Endothelial cell of umbilical vein (primary cell): ENCODE measurements at regions not wholly inside any gene's neighbourhood (a gene's known extent, or its start where the extent isn't known, plus 50 kb on each side); places are given as distances from the start of the nearest gene placed in this dataset.

Source experiments
- BruUV-seq: library from RNA; stranded (reverse); fragments of 400-500 nt; replicated peaks from 2 replicates; lab custom pipeline; 2021; lab: Mats Ljungman, UMichigan
- CTCF ChIA-PET: fragments of 300-600, 350-600 bp; sonication (Branson Sonifier 250); formaldehyde crosslinking; loops from one replicate; lab custom pipeline; 2021; ENCODE audit warnings: antibody characterized with exemption, inconsistent platforms; lab: Charles Lee
- POLR2A ChIA-PET: fragments of 300-600, 350-600 bp; sonication (Branson Sonifier 250); formaldehyde crosslinking; loops from one replicate; lab custom pipeline; 2021; ENCODE audit warnings: antibody characterized with exemption, inconsistent platforms; lab: Charles Lee
- DNase-seq: peaks from one replicate; pipeline ENCODE4 v3.0.0-alpha.2; 2011; ENCODE audit warnings: low read depth, low spot score
- FAIRE-seq: peaks from 2 replicates; lab custom pipeline; 2011; peaks lifted over from hg19 to GRCh38; lab: Jason Lieb, UNC
- H2AFZ ChIP-seq: 2 replicates; pipeline ENCODE4 v1.6.0; 2012; ENCODE audit warnings: low read depth, low read length, control low read depth, inconsistent platforms
- H3K27ac ChIP-seq: 2 replicates; pipeline ENCODE4 v1.5.1; 2011; ENCODE audit warnings: low read depth, mild to moderate bottlenecking, control low read depth, low read length, moderate library complexity; ENCODE audit not compliant: insufficient read depth
- H3K27me3 ChIP-seq, 2 experiments: 2 replicates each; pipeline versions ENCODE4 v1.6.0 to v1.6.1; 2011; ENCODE audit warnings: low read length in 2 of 2, mixed read lengths in 1 of 2; ENCODE audit not compliant: control insufficient read depth in 2 of 2, insufficient read depth in 2 of 2
- H3K36me3 ChIP-seq, 2 experiments: 2 replicates in 1 of 2; 3 replicates in 1 of 2; pipeline ENCODE4 v1.5.1; 2011; ENCODE audit warnings: low read length in 2 of 2, mild to moderate bottlenecking in 1 of 2, moderate library complexity in 1 of 2; ENCODE audit not compliant: control insufficient read depth in 2 of 2, insufficient read depth in 2 of 2; ENCODE audit errors: extremely low read depth in 1 of 2
- H3K4me1 ChIP-seq: 3 replicates; pipeline ENCODE4 v1.5.1; 2011; ENCODE audit warnings: mild to moderate bottlenecking, low read length; ENCODE audit not compliant: control insufficient read depth, insufficient read depth; ENCODE audit errors: extremely low read depth
- H3K4me2 ChIP-seq: 2 replicates; pipeline ENCODE4 v1.6.1; 2011; ENCODE audit warnings: low read length, control low read depth, mixed read lengths; ENCODE audit not compliant: insufficient read depth
- H3K4me3 ChIP-seq, 3 experiments: fragments of 200-600 bp in 1 of 3; sonication (generic), shearing (Covaris generic) in 1 of 3; replicated peaks in 1 of 3; 2 replicates each; pipeline ENCODE4 v1.5.1; 2011 to 2016; ENCODE audit warnings: control low read depth in 3 of 3, low read length in 3 of 3, mild to moderate bottlenecking in 2 of 3, inconsistent platforms in 1 of 3, low read depth in 1 of 3, moderate library complexity in 1 of 3; ENCODE audit not compliant: insufficient read depth in 1 of 3
- H3K79me2 ChIP-seq: 2 replicates; pipeline ENCODE4 v1.6.0; 2012; ENCODE audit warnings: low read length, inconsistent platforms; ENCODE audit not compliant: control insufficient read depth, insufficient read depth
- H3K9ac ChIP-seq: replicated peaks from 2 replicates; pipeline ENCODE3; 2011; ENCODE audit warnings: low read length, control low read depth; ENCODE audit not compliant: insufficient read depth; ENCODE audit errors: extremely low read depth
- H3K9me1 ChIP-seq: replicated peaks from 3 replicates; pipeline ENCODE4 v1.6.0; 2011; ENCODE audit warnings: mild to moderate bottlenecking, low read length; ENCODE audit not compliant: control insufficient read depth, insufficient read depth; ENCODE audit errors: extremely low read depth
- H3K9me3 ChIP-seq: replicated peaks from 2 replicates; pipeline ENCODE4 v1.5.1; 2012; ENCODE audit warnings: low read length, inconsistent platforms; ENCODE audit not compliant: control insufficient read depth, insufficient read depth
- H4K20me1 ChIP-seq: replicated peaks from 2 replicates; pipeline ENCODE3; 2011; ENCODE audit warnings: mild to moderate bottlenecking, low read length; ENCODE audit not compliant: control insufficient read depth, insufficient read depth; ENCODE audit errors: extremely low read depth
- EZH2 ChIP-seq: IDR thresholded peaks from 2 replicates; pipeline ENCODE4 v1.6.1; 2012; ENCODE audit warnings: borderline replicate concordance, low read depth, mild to moderate bottlenecking, moderate library complexity, low read length, inconsistent platforms; ENCODE audit not compliant: severe bottlenecking
- FOS ChIP-seq: IDR thresholded peaks from 2 replicates; pipeline ENCODE4 v1.6.1; 2011; ENCODE audit warnings: mild to moderate bottlenecking, low read length, moderate library complexity, borderline replicate concordance; ENCODE audit not compliant: insufficient read depth
- GATA2 ChIP-seq: IDR thresholded peaks from 2 replicates; pipeline ENCODE4 v1.7.0; 2011; ENCODE audit warnings: low read depth, mild to moderate bottlenecking, moderate library complexity, mixed read lengths, low read length; ENCODE audit not compliant: insufficient read length, insufficient read depth
- JUN ChIP-seq: IDR thresholded peaks from 2 replicates; pipeline ENCODE4 v1.6.1; 2011; ENCODE audit warnings: borderline replicate concordance, low read depth; ENCODE audit not compliant: insufficient read length, insufficient read depth
- MYC ChIP-seq: IDR thresholded peaks from one replicate; pipeline ENCODE4 v1.6.1; 2011; ENCODE audit warnings: mild to moderate bottlenecking, low read depth, low read length
- POLR2A ChIP-seq: IDR thresholded peaks from 2 replicates; pipeline ENCODE4 v1.6.1; 2012; ENCODE audit warnings: low read depth, mild to moderate bottlenecking, control low read depth, low read length
- POLR2AphosphoS5 ChIP-seq: IDR thresholded peaks from 2 replicates; pipeline ENCODE4 v1.6.1; 2012; ENCODE audit warnings: low read depth, mild to moderate bottlenecking, control low read depth, low read length, moderate library complexity; ENCODE audit not compliant: insufficient read depth
- dilution Hi-C: fragments of 300-500 bp; cut with MboI; formaldehyde crosslinking; loops from one replicate; pipeline ENCODE4 v1.15.0; 2019; ENCODE audit warnings: low sequenced_read_pairs; ENCODE audit not compliant: extremely low pct_ligation_motif_present
- intact Hi-C: fragments of 100-400 bp; cut with micrococcal nuclease; formaldehyde crosslinking; loops from one replicate; pipeline ENCODE4 v1.10.0; 2022
- TF ChIP-seq, protein P1 (sequence below), 2 donors: IDR thresholded peaks; 1 replicate in 1 of 2; 2 replicates in 1 of 2; pipeline ENCODE4 v1.5.1; 2011; ENCODE audit warnings: low read length in 2 of 2, mild to moderate bottlenecking in 2 of 2, moderate library complexity in 2 of 2, control low read depth in 1 of 2, inconsistent platforms in 1 of 2, low read depth in 1 of 2; ENCODE audit not compliant: insufficient read depth in 1 of 2; ENCODE audit errors: extremely low read depth in 1 of 2
- TF ChIP-seq, protein P2 (sequence below): IDR thresholded peaks from 2 replicates; pipeline ENCODE4 v1.6.1; 2011; ENCODE audit not compliant: insufficient read depth, insufficient read length

DNA sequence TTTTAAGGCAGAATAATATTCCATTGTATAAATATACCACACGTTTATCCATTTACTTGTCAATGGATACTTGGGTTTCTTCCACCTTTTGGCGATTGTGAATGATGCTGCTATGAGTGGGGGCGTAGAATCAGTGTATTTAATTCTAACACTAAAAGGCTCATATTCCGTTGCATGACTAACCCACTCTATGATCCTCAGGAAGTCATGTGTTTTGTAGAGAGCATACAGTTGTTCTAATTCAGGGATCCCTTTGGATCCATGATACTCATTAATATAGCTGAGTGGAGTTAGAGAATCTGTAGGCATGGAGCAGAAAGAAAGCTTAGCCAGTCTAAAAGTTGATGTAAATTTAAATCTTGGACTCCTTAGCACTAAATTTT, 74.2 kb upstream of the TMEM170B start:
- TF ChIP-seq, protein P1, sequence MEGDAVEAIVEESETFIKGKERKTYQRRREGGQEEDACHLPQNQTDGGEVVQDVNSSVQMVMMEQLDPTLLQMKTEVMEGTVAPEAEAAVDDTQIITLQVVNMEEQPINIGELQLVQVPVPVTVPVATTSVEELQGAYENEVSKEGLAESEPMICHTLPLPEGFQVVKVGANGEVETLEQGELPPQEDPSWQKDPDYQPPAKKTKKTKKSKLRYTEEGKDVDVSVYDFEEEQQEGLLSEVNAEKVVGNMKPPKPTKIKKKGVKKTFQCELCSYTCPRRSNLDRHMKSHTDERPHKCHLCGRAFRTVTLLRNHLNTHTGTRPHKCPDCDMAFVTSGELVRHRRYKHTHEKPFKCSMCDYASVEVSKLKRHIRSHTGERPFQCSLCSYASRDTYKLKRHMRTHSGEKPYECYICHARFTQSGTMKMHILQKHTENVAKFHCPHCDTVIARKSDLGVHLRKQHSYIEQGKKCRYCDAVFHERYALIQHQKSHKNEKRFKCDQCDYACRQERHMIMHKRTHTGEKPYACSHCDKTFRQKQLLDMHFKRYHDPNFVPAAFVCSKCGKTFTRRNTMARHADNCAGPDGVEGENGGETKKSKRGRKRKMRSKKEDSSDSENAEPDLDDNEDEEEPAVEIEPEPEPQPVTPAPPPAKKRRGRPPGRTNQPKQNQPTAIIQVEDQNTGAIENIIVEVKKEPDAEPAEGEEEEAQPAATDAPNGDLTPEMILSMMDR (IDR thresholded peaks at IDR 0.05; ENCODE audit: extremely low read depth in 1 of 2, insufficient read depth in 1 of 2, low read depth in 1 of 2, low read length in 2 of 2), result no peak
- TF ChIP-seq MYC (no peak), FOS (no peak), POLR2A (no peak), EZH2 (no peak), GATA2 (no peak), POLR2AphosphoS5 (no peak), JUN (no peak)
- TF ChIP-seq, protein P2, sequence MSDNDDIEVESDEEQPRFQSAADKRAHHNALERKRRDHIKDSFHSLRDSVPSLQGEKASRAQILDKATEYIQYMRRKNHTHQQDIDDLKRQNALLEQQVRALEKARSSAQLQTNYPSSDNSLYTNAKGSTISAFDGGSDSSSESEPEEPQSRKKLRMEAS, result no peak
- Histone ChIP-seq H3K4me2 (no peak overlapping the region), H3K4me1 (no peaks in the 10 kb centered on the region), H3K9me1 (no peaks in the 10 kb centered on the region), H2AFZ (no peak overlapping the region), H3K9me3 (no peaks in the 10 kb centered on the region), H3K27ac (no peak overlapping the region), H3K79me2 (no peaks in the 10 kb centered on the region), H3K9ac (no peak overlapping the region), H4K20me1 (no peaks in the 10 kb centered on the region), H3K36me3 (no peaks in the 10 kb centered on the region), H3K4me3 (no peak overlapping the region), H3K27me3 (no peaks in the 10 kb centered on the region)
- dilution Hi-C loops, result no loop called here
- ChIA-PET CTCF (no interaction called here), POLR2A (no interaction called here)
- DNase-seq (no peak), FAIRE-seq (no peak)
- no TSS peak for BruUV-seq
- intact Hi-C loops, result no loop called here
